ENCODE measurements at regions not wholly inside any gene's neighbourhood (a gene's known extent, or its start where the extent isn't known, plus 50 kb on each side); places are given as distances from the start of the nearest gene placed in this dataset.

- ChIA-PET CTCF (interaction anchor here (1.4 kb wide), 1 partner anchor 104 kb away, joined by 3 read pairs; no protein-coding TSS in a partner anchor), POLR2A (no interaction called here)
- H3K4me3 ChIP-seq (ENCODE audit: low read depth, low read length), result no peak overlapping the region
- no peak for DNase-seq (ENCODE audit: low read depth, low spot score)
- TF ChIP-seq CTCF (IDR thresholded peaks at IDR 0.05; ENCODE audit: insufficient read depth, low read length, missing control alignments), result no peak
These were observed 240.2 kb upstream of the CLEC14A start for GRCh38 chr14:38496092-38496491.

- no peak overlapping the region for H3K4me3 ChIP-seq (ENCODE audit: low read depth, low read length)
- POLR2A ChIA-PET, result no interaction called here
- no peak for TF ChIP-seq CTCF (IDR thresholded peaks at IDR 0.05; ENCODE audit: insufficient read depth, low read length, missing control alignments)
- CTCF ChIA-PET, result interaction anchor here (1.2 kb wide), 1 partner anchor 544 kb away, joined by 3 read pairs; no protein-coding TSS in a partner anchor
- DNase-seq (ENCODE audit: low read depth, low spot score), result no peak
These were observed 234.4 kb upstream of the CLEC14A start for GRCh38 chr14:38490273-38490672.

GRCh38 chr14:38485026-38485425 lies 229.1 kb upstream of the CLEC14A start:
- no peak for DNase-seq (ENCODE audit: low read depth, low spot score)
- H3K4me3 ChIP-seq (ENCODE audit: low read depth, low read length), result no peak overlapping the region
- CTCF ChIA-PET, result interaction anchor here (1.8 kb wide), 1 partner anchor 20 kb away, joined by 4 read pairs; no protein-coding TSS in a partner anchor
- no peak for TF ChIP-seq CTCF (IDR thresholded peaks at IDR 0.05; ENCODE audit: insufficient read depth, low read length, missing control alignments)
- POLR2A ChIA-PET, result no interaction called here

GRCh38 chr14:38481952-38482678 lies 226.2 kb upstream of the CLEC14A start:
- no peak for TF ChIP-seq CTCF (IDR thresholded peaks at IDR 0.05; ENCODE audit: insufficient read depth, low read length, missing control alignments)

GRCh38 chr14:38469156-38469555 lies 213.3 kb upstream of the CLEC14A start:
- CTCF ChIA-PET, result no interaction called here

More at GRCh38 chr14:38481952-38482678, 226.2 kb upstream of the CLEC14A start:
- no peak overlapping the region for H3K4me3 ChIP-seq (ENCODE audit: low read depth, low read length)
- ChIA-PET POLR2A (no interaction called here), CTCF (no interaction called here)
- no peak for DNase-seq (ENCODE audit: low read depth, low spot score)

GRCh38 chr14:38442208-38442607 lies 186.3 kb upstream of the CLEC14A start:
- CTCF ChIA-PET, result no interaction called here
- no peak overlapping the region for H3K4me3 ChIP-seq (ENCODE audit: low read depth, low read length)
- DNase-seq (ENCODE audit: low read depth, low spot score), result no peak
- POLR2A ChIA-PET, result no interaction called here
- no peak for TF ChIP-seq CTCF (IDR thresholded peaks at IDR 0.05; ENCODE audit: insufficient read depth, low read length, missing control alignments)

More at GRCh38 chr14:38469156-38469555, 213.3 kb upstream of the CLEC14A start:
- no peak overlapping the region for H3K4me3 ChIP-seq (ENCODE audit: low read depth, low read length)
- DNase-seq (ENCODE audit: low read depth, low spot score), result peak; percentile 37
- TF ChIP-seq CTCF (IDR thresholded peaks at IDR 0.05; ENCODE audit: insufficient read depth, low read length, missing control alignments), result no peak
- POLR2A ChIA-PET, result no interaction called here
